NCI-H1105 (cell line): ENCODE measurements at regions not wholly inside any gene's neighbourhood (a gene's known extent, or its start where the extent isn't known, plus 50 kb on each side); places are given as distances from the start of the nearest gene placed in this dataset.
"Not testable (repeated sequence)": the region's sequence is repeated elsewhere in the genome, so short reads cannot be mapped to it uniquely, and the experiment has no call there.

ENCODE experiments used
- DNase-seq: peaks from one replicate; lab custom pipeline; 2025; lab: John Stamatoyannopoulos, UW

GRCh38 chr16:82298472-82298871, 128.4 kb upstream of the MPHOSPH6 start:
- no peak for DNase-seq

GRCh38 chr16:82295290-82296201, 125.5 kb upstream of the MPHOSPH6 start:
- no peak for DNase-seq

DNA sequence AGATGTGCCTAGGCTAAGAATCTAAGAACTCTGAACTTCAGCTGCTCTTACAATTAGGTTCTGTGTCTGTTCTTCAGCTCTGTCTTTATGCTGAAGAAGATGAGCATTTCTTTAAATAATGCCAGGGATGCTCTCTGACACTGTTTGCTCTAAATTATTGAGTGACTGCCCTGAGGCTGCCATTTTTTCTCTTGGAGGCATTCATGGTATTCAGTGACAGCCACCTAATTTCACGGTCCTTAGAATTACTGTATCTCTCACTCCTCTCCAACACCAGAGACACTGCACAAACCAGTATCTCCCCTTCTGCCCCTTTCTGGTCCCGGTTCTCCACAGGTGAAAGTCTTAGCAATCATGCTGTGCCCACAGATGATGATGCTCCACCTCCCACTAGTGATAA, 123.6 kb upstream of the MPHOSPH6 start:
- DNase-seq: no peak

DNA sequence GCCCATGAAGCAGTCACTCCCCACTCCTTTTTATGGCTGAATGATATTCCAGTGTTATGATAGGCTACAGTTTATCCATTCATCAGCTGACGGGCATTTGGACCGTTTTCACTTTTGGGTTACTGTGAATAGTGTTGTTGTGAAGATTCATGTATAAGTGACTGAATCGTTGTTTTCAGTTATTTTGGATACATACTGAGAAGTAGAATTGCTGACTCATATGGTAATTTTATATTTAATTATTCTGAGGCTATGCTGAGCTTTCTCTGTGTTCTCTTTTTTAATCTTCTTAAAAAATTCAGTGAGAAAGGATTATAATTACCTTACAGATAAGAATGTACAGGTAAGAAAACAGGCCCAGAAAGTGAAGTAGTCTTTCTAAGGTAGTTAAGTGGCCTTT, 117.9 kb upstream of the MPHOSPH6 start:
- DNase-seq: no peak

DNA sequence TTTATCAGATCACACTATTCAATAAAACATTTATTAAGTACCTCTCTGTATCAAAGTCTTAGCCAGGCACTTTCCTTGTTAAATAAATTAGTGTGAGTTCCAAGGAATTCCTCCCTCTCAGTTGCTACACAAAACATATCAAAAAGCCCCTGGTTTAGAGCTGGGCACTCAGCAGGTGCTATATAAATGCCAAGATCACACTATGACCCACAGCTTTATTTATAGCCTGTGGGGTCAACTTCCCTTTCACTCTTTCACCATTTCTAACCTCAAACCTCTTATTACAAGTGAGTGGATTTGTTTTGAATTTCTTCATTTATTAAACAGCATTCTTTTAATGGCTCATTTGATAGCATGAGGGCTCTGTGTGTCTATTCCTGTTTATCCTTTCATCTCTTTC, 112.6 kb upstream of the MPHOSPH6 start:
- no peak for DNase-seq

DNA sequence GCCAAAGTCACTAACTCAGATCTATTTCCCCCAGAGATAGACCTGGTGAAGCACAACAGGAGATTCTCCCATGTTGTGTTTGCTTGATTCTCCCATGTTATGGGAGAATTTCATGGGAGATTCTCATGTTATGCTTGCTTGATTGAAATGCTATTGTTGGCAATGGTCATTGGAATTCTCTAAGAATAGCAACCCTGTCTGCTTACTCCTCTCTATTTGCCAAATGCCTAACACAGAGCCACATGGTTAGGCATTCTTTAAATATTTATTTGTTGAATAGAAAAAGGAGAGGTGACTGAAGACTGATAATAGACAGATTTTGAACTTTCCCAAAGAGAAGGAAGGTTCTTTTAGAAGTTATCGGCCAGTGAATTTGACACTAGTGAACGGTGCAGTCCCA, 111.5 kb upstream of the MPHOSPH6 start:
- DNase-seq: no peak

DNA sequence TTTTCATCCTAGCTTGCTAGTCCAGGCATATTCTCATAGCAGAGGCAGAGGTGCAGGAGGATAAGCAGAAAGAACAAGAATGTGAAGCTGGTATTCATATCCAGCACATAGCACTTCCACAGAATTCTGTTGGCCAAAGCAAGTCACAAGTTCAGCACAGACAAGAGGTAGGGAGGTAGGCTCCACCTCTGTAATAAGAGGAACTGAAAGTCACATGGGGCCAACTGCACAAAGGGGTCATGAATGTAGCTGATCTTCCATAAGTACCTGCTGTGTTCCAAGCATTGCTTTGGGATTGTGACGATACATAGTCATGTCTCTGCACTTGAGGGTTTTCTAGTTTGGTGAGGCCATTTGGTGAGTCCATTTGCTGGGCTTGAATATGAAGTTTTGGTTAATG, 110.8 kb upstream of the MPHOSPH6 start:
- no peak for DNase-seq

- DNase-seq: not testable (repeated sequence)
Observed at GRCh38 chr16:82275349-82275748, 105.3 kb upstream of the MPHOSPH6 start.

GRCh38 chr16:82271636-82272035, 101.6 kb upstream of the MPHOSPH6 start:
- no peak for DNase-seq

GRCh38 chr16:82267675-82268074, 97.7 kb upstream of the MPHOSPH6 start:
- not testable (repeated sequence) for DNase-seq

DNA sequence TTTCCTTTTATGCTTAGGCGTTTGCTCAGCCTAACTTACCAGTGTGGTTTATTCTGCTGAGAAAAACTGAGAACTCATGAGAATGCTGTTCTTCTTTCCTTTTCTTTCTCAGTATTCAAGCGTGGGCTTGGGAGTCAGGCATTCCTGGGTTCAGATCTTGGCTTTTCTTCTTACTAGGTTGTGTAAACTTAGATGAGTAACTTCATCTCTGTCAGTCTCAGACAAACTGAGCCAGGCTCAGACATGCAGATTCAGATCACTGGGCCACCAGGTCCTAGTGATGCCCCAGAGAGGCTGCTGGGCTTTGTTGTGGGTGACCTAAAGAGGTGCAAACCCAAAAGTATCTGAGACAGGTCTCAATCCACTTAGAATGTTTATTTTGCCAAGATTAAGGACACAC, 95.8 kb upstream of the MPHOSPH6 start:
- DNase-seq: no peak

DNA sequence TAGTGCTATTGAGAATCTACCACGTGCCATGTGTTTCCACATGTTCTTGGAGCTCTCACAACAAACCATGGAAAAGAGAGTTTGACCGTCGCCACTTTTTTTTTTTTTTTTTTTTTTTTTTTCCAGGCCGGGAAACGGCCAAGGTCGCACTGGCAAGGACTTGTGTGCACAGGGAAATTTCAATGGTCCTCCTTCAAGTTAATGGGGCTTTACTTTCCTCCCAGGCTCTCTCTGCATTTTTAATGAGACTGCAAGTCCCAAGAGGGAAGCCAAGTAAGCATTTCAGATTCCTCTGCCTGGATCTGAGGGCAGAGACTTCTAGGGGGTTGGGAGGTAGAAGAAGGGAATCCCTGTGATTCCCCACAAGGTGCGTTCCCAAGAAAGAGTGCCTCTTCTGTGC, 94.7 kb upstream of the MPHOSPH6 start:
- no peak for DNase-seq

- DNase-seq: peak; percentile 16
Observed at GRCh38 chr16:82263521-82264143, 93.6 kb upstream of the MPHOSPH6 start.

GRCh38 chr16:82262244-82262643, 92.2 kb upstream of the MPHOSPH6 start:
- DNase-seq: no peak

DNA sequence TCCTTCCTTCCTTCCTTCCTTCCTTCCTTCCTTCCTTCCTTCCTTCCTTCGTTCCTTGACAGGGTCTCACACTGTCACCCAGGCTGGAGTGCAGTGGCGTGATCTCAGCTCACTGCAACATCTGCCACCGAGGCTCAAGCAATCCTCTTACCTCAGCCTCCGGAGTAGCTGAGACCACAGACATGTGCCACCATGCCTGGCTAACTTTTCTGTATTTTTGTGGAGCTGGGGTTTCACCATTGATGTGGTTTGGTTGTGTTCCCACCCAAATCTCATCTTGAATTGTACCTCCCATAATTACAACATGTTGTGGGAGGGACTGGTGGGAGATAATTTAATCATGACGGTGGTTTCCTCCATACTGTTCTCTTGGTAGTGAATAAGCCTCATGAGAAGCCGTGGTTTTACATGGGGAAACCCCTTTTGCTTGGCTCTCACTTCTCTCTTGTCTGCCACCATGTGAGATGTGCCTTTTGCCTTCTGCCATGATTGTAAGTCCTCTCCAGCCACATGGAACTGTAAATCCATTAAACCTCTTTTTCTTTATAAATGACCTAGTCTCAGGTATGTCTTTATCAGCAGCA, 90.3 kb upstream of the MPHOSPH6 start:
- DNase-seq: no peak

DNA sequence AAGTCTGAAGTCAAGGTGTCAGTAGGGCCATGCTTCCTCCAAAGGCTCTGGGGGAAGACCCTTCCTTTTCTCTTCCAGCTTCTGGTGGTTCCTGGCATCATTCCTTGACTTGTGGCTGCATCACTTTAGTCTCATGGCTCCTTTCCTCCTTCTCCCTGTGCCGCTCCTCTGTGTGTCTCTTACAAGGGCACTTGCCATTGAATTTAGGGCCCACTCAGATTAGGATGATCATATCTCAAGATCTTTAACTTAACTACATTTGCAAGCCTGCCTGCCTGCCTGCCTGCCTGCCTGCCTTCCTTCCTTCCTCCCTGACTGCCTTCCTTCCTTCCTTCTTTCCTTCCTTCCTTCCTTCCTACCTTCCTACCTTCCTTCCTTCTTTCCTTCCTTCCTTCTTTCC, 89.7 kb upstream of the MPHOSPH6 start:
- no peak for DNase-seq

DNA sequence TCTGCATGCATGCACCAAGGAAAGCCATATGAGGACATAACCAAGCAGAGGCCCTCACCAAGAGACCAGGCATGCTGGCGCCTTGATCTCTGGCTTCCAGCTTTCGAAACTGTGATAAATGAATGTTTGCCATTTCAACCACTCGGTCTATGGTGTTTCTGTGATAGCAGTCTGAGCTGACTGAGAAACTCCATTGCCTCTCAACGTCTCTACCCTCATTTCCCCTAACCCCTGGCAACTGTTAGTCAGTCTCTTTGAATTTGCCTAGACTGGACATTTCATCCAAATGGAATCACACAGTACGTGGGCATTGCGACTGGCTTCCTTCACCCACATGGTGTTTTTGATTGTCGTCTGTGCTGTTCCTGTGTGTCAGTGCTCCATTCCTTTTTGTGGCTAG, 88.0 kb upstream of the MPHOSPH6 start:
- DNase-seq: no peak

DNA sequence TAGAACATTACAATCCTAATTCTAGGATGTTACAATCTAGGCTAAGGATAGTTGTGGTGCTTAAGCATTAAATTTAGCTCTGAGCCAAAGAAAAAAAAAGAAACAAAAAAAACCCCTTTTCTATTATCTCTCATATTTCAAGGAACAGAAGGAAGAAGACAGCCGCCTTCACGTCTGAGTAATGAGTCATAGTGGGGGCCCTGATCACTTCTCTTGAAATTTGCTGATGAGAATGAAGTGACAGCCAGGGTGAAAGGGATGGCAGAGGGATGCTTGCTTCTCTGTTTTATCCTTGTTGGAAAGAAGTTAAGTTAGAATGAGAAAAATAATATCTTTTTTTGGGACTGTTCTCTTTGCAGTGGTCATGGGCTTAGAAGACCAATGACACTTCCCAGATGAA, 82.6 kb upstream of the MPHOSPH6 start:
- no peak for DNase-seq

DNA sequence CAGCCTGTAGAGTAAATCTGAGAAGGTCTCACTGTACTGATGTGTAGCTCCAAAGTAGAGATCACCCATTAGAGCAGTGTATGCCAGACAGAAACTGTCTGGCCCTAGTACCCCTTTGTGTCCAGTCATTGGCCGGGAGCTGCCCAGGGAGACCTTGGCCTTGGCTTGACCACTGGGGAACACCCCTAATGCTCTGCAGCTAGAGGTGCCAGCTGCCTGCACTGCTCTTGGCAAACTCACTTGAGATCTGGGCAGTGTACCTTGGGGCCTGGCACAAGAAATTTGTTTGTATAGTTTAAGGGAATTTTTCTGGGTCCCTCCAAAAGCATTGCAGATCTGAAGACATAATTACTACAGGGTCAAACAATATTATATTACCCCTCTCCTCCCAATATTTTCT, 78.7 kb upstream of the MPHOSPH6 start:
- no peak for DNase-seq

GRCh38 chr16:82248012-82248656, 78.1 kb upstream of the MPHOSPH6 start:
- no peak for DNase-seq

GRCh38 chr16:82242201-82242600, 72.2 kb upstream of the MPHOSPH6 start:
- no peak for DNase-seq

DNA sequence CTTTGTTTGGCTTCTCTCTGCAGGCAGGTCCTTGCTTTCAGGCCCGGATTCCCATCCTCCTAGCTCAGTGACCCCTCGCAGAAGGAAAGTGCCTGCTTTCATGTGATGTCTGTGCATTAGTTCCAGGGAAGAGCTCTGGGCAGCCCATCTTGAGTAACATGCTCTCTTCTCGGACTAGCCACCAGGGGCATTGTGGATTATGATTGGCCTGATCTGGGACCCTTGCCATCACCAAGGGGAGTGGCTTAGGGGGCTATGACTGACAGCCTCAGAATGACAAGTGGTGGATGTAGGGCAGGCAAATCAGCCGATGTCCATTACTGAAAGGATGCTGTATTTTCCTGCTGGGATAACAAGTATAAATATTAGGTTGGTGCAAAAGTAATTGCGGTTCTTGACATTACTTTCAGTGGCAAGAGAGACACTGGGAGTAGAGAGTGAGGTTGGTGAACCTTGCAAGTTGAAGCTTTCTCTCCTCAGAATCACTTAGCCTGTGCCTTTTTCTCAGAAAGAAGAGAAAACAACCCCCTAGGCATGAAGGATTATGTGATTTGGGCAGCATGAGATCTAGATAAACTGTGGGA, 71.5 kb upstream of the MPHOSPH6 start:
- no peak for DNase-seq
